HEK293 (cell line): ENCODE measurements at regions not wholly inside any gene's neighbourhood (a gene's known extent, or its start where the extent isn't known, plus 50 kb on each side); places are given as distances from the start of the nearest gene placed in this dataset.

Source experiments
- KLF1 ChIP-seq: fragments of 450-650 bp; formaldehyde crosslinking; IDR thresholded peaks from 2 replicates; pipeline ENCODE4 v1.5.1; 2016; ENCODE audit warnings: missing biosample characterization, missing genetic modification characterization
- ZIC2 ChIP-seq: fragments of 450-650 bp; formaldehyde crosslinking; IDR thresholded peaks from 2 replicates; pipeline ENCODE4 v1.5.1; 2016; ENCODE audit warnings: missing biosample characterization, missing genetic modification characterization
- ZNF140 ChIP-seq: fragments of 450-650 bp; formaldehyde crosslinking; IDR thresholded peaks from 2 replicates; pipeline ENCODE4 v1.5.1; 2016; ENCODE audit warnings: missing biosample characterization, missing genetic modification characterization
- ZNF404 ChIP-seq: fragments of 450-650 bp; formaldehyde crosslinking; IDR thresholded peaks from 2 replicates; pipeline ENCODE4 v1.5.1; 2017; ENCODE audit warnings: missing biosample characterization, missing genetic modification characterization
- ZNF426 ChIP-seq: fragments of 450-650 bp; formaldehyde crosslinking; IDR thresholded peaks from 2 replicates; pipeline ENCODE4 v1.5.1; 2017; ENCODE audit warnings: missing biosample characterization, missing genetic modification characterization, mild to moderate bottlenecking, inconsistent platforms, moderate library complexity
- TF ChIP-seq, protein P1 (sequence below): fragments of 450-650 bp; formaldehyde crosslinking; IDR thresholded peaks from 2 replicates; pipeline ENCODE4 v1.5.1; 2016; ENCODE audit warnings: missing biosample characterization, missing genetic modification characterization
- TF ChIP-seq, protein P2 (sequence below): fragments of 450-650 bp; formaldehyde crosslinking; IDR thresholded peaks from 2 replicates; pipeline ENCODE4 v1.5.1; 2016; ENCODE audit warnings: missing biosample characterization, missing genetic modification characterization
- TF ChIP-seq, protein P3 (sequence below): fragments of 450-650 bp; formaldehyde crosslinking; IDR thresholded peaks from 2 replicates; pipeline ENCODE4 v1.5.1; 2016; ENCODE audit warnings: missing biosample characterization, missing genetic modification characterization
- TF ChIP-seq, protein P4 (sequence below): sonication (generic); formaldehyde crosslinking; IDR thresholded peaks from 2 replicates; pipeline ENCODE4 v1.8.1; 2022; ENCODE audit warnings: mild to moderate bottlenecking, moderate library complexity, missing genetic modification reagents
- TF ChIP-seq, protein P5 (sequence below): fragments of 450-650 bp; formaldehyde crosslinking; IDR thresholded peaks from 2 replicates; pipeline ENCODE4 v1.5.1; 2016; ENCODE audit warnings: missing biosample characterization, missing genetic modification characterization, low read depth

DNA sequence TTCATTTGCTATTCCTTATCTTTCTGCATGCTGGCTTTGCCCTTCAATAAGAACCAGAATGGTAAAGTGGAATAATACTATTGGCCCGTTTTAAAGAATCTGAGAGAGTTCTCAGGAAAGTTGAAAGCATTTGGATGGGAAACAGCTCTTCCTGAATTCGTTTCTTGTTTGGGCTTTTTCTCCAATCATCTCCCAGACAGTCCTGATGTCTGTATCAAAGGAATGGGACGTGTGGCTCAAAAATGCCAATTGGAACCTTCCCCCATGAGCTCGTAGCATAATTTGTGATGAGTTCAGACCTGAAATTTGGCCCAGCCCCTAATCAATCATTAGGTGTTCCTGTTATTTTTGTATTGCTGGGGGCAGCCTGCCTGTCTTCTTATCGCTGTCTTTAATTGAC is 75.8 kb upstream of the BACH2 start:
- no peak for TF ChIP-seq ZIC2 (tag by site-specific recombination)
- TF ChIP-seq, protein P1, sequence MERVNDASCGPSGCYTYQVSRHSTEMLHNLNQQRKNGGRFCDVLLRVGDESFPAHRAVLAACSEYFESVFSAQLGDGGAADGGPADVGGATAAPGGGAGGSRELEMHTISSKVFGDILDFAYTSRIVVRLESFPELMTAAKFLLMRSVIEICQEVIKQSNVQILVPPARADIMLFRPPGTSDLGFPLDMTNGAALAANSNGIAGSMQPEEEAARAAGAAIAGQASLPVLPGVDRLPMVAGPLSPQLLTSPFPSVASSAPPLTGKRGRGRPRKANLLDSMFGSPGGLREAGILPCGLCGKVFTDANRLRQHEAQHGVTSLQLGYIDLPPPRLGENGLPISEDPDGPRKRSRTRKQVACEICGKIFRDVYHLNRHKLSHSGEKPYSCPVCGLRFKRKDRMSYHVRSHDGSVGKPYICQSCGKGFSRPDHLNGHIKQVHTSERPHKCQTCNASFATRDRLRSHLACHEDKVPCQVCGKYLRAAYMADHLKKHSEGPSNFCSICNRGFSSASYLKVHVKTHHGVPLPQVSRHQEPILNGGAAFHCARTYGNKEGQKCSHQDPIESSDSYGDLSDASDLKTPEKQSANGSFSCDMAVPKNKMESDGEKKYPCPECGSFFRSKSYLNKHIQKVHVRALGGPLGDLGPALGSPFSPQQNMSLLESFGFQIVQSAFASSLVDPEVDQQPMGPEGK (tag by site-specific recombination), result no peak
- no peak for TF ChIP-seq ZNF140
- TF ChIP-seq, protein P2, sequence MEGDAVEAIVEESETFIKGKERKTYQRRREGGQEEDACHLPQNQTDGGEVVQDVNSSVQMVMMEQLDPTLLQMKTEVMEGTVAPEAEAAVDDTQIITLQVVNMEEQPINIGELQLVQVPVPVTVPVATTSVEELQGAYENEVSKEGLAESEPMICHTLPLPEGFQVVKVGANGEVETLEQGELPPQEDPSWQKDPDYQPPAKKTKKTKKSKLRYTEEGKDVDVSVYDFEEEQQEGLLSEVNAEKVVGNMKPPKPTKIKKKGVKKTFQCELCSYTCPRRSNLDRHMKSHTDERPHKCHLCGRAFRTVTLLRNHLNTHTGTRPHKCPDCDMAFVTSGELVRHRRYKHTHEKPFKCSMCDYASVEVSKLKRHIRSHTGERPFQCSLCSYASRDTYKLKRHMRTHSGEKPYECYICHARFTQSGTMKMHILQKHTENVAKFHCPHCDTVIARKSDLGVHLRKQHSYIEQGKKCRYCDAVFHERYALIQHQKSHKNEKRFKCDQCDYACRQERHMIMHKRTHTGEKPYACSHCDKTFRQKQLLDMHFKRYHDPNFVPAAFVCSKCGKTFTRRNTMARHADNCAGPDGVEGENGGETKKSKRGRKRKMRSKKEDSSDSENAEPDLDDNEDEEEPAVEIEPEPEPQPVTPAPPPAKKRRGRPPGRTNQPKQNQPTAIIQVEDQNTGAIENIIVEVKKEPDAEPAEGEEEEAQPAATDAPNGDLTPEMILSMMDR, result no peak
- TF ChIP-seq, protein P3, sequence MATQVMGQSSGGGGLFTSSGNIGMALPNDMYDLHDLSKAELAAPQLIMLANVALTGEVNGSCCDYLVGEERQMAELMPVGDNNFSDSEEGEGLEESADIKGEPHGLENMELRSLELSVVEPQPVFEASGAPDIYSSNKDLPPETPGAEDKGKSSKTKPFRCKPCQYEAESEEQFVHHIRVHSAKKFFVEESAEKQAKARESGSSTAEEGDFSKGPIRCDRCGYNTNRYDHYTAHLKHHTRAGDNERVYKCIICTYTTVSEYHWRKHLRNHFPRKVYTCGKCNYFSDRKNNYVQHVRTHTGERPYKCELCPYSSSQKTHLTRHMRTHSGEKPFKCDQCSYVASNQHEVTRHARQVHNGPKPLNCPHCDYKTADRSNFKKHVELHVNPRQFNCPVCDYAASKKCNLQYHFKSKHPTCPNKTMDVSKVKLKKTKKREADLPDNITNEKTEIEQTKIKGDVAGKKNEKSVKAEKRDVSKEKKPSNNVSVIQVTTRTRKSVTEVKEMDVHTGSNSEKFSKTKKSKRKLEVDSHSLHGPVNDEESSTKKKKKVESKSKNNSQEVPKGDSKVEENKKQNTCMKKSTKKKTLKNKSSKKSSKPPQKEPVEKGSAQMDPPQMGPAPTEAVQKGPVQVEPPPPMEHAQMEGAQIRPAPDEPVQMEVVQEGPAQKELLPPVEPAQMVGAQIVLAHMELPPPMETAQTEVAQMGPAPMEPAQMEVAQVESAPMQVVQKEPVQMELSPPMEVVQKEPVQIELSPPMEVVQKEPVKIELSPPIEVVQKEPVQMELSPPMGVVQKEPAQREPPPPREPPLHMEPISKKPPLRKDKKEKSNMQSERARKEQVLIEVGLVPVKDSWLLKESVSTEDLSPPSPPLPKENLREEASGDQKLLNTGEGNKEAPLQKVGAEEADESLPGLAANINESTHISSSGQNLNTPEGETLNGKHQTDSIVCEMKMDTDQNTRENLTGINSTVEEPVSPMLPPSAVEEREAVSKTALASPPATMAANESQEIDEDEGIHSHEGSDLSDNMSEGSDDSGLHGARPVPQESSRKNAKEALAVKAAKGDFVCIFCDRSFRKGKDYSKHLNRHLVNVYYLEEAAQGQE (tag by site-specific recombination), result no peak
- TF ChIP-seq ZNF426 (tag by site-specific recombination), result no peak
- TF ChIP-seq, protein P4, sequence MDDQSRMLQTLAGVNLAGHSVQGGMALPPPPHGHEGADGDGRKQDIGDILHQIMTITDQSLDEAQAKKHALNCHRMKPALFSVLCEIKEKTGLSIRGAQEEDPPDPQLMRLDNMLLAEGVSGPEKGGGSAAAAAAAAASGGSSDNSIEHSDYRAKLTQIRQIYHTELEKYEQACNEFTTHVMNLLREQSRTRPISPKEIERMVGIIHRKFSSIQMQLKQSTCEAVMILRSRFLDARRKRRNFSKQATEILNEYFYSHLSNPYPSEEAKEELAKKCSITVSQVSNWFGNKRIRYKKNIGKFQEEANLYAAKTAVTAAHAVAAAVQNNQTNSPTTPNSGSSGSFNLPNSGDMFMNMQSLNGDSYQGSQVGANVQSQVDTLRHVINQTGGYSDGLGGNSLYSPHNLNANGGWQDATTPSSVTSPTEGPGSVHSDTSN, result no peak
- TF ChIP-seq KLF1 (tag by site-specific recombination), result no peak
- TF ChIP-seq, protein P5, sequence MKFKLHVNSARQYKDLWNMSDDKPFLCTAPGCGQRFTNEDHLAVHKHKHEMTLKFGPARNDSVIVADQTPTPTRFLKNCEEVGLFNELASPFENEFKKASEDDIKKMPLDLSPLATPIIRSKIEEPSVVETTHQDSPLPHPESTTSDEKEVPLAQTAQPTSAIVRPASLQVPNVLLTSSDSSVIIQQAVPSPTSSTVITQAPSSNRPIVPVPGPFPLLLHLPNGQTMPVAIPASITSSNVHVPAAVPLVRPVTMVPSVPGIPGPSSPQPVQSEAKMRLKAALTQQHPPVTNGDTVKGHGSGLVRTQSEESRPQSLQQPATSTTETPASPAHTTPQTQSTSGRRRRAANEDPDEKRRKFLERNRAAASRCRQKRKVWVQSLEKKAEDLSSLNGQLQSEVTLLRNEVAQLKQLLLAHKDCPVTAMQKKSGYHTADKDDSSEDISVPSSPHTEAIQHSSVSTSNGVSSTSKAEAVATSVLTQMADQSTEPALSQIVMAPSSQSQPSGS (tag by site-specific recombination), result no peak
- TF ChIP-seq ZNF404 (tag by site-specific recombination), result no peak
